ENCODE measurements at regions not wholly inside any gene's neighbourhood (a gene's known extent, or its start where the extent isn't known, plus 50 kb on each side); places are given as distances from the start of the nearest gene placed in this dataset.
"Not testable (repeated sequence)": the region's sequence is repeated elsewhere in the genome, so short reads cannot be mapped to it uniquely, and the experiment has no call there.

DNA sequence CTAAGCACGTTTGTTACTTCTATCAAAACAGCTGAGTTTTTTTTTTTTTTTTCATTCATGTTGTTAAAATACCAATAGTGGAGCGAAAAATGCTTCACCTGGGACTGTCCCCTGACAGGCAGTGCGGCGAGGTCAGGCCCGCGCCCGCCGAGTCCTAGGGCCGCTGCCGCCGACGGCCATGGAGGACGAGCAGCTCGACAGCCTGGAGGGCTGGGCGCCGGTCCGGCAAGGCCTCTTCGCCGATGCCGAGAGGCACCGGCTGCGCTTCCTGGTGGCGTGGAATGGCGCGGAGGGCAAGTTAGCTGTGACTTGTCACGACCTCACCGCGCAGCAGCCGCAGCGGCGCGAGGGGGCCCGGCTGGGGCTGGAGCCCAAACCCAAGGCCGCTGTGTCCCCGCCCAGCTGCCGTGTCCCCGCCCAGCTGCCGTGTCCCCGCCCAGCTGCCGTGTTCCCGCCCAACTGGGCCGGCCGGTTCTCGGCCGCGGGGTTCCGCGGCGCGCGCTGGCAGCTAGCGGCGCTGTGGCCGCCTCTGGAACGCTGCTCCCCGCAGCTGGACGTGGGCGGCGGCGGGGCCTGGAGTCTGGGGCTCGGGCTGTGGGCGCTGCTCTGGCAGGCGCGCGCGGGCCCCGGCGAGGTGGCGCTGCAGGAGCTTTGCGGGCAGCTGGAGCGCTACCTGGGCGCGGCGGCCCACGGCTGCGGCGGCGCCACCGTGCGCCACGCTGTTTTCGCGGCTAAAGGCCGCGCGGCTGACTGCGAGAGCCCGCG is 56.7 kb upstream of the GOLGA8R start:
- H3K9me3 ChIP-seq, H3K36me3 ChIP-seq, H3K27me3 ChIP-seq, H3K4me3 ChIP-seq: not testable (repeated sequence)
- DNase-seq: peak; percentile 55

DNA sequence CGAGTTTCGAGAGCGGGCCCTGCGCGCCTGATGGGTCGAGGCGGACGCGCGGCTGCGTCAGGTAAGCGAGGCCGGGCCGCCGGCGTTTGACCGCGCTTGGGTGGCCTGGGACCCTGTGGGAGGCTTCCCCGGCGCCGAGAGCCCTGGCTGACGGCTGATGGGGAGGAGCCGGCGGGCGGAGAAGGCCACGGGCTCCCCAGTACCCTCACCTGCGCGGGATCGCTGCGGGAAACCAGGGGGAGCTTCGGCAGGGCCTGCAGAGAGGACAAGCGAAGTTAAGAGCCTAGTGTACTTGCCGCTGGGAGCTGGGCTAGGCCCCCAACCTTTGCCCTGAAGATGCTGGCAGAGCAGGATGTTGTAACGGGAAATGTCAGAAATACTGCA is 57.3 kb upstream of the GOLGA8R start:
- not testable (repeated sequence) for H3K9me3 ChIP-seq, DNase-seq, H3K4me3 ChIP-seq, H3K27me3 ChIP-seq, H3K36me3 ChIP-seq

DNA sequence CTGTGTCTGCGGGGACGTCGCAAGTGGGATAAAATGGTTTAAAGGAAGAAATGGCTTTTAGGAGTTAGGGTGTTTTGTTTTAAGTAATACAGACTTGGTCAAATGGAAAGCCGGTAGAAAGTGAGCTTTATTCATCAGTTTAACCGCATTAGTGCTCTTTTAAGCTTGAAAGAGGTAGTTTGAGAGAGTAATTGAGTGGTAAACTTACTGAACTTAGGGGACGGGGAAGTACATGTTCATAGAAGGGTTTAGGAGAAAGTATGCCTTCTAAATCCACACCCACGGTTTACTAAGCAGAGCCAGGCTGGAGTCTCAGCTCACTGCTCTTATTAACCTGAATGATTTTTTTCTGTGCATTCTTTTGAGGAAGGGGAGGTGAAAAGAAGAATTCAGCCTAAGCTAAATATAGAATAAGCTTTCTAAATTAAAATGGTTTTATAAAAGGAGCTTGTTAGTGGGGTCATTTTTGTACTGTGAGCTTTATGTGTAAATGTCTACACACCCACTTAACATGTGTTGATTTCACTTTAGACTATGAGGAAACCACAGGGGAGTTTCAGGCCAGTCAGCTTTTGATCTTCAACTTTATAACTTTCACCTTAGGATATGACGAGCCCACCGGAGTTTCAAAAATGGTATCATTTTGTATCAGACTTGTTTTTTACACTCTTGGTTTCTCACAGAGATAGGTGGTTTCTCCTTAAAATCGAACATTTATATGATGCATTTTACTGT is 57.9 kb upstream of the GOLGA8R start:
- not testable (repeated sequence) for H3K36me3 ChIP-seq, H3K4me3 ChIP-seq, H3K27me3 ChIP-seq, DNase-seq, H3K9me3 ChIP-seq

DNA sequence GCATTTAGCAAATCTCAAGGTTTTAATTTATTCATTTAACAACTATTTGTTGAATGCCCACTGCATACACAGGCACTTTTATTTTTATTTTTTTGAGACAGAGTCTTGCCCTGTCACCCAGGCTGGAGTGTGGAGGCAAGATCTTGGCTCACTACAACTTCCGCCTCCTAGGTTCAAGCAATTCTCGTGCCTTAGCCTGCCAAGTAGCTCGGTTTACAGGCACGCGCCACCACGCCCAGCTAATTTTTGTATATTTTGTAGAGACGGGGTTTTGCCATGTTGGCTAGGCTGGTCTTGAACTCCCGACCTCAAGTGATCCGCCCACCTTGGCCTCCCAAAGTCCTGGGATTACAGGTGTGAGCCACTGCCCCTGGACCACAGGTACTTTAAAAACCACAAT is 67.0 kb upstream of the GOLGA8Q start:
- not testable (repeated sequence) for DNase-seq, H3K4me3 ChIP-seq, H3K36me3 ChIP-seq, H3K9me3 ChIP-seq, H3K27me3 ChIP-seq

DNA sequence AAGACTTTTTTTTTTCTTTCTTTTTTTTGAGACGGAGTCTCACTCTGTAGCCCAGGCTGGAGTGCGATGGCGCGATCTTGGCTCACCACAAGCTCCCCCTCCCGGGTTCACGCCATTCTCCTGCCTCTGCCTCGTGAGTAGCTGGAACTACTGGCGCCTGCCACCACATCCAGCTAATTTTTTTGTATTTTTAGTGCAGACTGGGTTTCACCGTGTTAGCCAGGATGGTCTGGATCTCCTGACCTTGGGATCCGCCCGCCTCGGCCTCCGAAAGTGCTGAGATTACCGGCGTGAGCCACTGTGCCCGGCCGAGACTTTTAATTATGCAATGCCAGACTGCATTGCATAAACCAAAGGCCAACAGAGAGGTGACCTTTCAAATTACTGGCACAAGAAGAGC is 62.6 kb upstream of the GOLGA8Q start:
- not testable (repeated sequence) for H3K4me3 ChIP-seq, H3K9me3 ChIP-seq, DNase-seq, H3K27me3 ChIP-seq, H3K36me3 ChIP-seq

DNA sequence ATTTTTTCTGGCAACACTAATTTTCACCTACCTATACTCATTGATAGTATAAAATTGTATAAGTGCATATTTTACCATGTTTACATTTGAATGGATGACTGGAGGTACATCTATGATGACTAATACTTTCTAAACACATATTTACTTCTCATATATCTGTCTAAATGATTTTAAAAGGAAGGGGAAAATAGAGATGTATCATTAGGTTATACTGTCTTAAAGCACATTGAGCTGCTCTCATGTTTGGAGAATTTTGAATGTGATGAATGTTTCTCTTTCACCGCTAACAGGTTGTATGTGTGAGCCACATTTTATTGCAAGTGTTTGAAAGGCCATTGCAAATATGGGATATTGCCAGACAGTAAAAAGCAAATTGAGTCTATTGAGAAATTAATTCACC is 61.5 kb upstream of the GOLGA8Q start:
- DNase-seq, H3K36me3 ChIP-seq, H3K4me3 ChIP-seq, H3K9me3 ChIP-seq, H3K27me3 ChIP-seq: not testable (repeated sequence)

DNA sequence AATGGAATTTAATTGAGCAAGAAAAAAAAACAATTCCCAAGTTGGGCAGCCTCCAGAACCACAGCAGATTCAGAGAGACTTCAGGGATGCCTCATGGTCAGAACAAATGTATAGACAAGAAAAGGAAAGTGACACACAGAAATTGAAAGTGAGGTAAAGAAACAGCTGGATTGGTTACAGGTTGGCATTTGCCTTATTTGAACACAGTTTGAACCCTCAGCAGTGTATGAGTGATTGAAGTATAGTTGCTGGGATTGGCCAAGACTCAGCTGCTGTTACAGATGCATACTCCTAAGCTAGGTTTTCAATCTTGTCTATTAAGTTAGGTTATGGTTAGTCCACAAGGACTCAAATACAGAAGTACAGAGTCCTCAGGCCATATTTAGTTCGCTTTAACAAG is 57.9 kb upstream of the GOLGA8Q start:
- DNase-seq, H3K27me3 ChIP-seq, H3K4me3 ChIP-seq, H3K9me3 ChIP-seq, H3K36me3 ChIP-seq: not testable (repeated sequence)

DNA sequence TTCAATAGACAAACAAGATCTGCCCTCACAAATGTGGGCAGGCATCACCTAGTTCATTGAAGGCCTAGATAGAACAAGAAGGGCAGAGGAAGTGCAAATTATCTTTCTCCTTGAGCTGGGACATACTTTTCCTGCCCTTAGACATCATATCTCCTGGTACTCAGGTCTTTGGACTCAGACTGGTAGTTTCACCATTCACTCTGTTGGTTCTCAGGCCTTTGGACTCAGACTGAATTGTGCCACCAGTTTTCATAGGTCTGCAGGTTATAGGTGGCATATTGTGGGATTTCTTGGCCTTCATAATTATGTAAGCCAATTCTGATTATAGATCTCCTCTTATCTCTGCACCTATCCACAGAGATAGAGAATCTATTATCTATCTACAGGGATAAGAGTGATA is 54.6 kb upstream of the GOLGA8Q start:
- DNase-seq, H3K9me3 ChIP-seq: not testable (repeated sequence)

DNA sequence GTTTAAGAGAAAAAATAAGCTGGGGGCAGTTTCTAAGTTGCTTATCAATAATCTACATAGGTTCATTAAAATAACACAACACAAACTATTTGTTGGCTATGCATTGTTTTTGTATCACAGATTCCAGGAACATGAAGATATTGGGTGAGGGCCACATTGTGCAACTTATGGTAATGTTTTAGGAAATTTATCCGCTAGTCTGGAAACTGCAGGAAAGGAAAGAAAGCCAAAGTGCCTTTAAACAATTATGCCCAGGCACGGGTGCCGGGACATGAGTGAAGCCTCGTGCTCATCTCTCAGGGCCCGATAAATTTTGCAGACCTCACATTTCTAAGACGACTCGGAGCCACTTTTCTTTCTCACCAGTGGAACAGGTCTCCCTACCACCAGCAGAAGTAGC is 52.6 kb upstream of the GOLGA8Q start:
- H3K9me3 ChIP-seq, DNase-seq, H3K27me3 ChIP-seq, H3K4me3 ChIP-seq, H3K36me3 ChIP-seq: not testable (repeated sequence)

More for the DNA sequence above, 54.6 kb upstream of the GOLGA8Q start:
- not testable (repeated sequence) for H3K4me3 ChIP-seq, H3K36me3 ChIP-seq, H3K27me3 ChIP-seq

DNA sequence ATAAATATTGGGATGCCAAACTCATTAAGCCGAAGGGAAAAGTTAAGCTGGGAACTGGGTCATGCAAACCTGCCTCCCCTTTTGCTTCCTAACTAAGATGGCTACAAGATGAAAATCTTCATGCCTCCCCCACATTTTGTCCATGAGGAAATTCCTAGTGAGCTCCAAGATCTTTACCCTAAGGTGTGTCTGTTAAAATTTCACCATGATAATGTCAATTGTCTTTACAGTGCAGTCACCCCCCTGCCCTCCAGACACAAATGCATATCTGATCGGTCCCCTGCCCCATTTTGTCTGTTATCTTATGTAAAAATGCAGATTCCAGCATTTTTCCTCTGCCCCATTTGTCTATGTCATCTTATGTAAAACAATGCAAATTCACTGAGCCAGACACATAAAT is 51.3 kb upstream of the GOLGA8Q start:
- H3K27me3 ChIP-seq, DNase-seq, H3K36me3 ChIP-seq, H3K4me3 ChIP-seq, H3K9me3 ChIP-seq: not testable (repeated sequence)
